GM19025 (cell line): ENCODE measurements at regions not wholly inside any gene's neighbourhood (a gene's known extent, or its start where the extent isn't known, plus 50 kb on each side); places are given as distances from the start of the nearest gene placed in this dataset.
"Not testable (repeated sequence)": the region's sequence is repeated elsewhere in the genome, so short reads cannot be mapped to it uniquely, and the experiment has no call there.

Experiments
- ATAC-seq: cut with Tn5 transposase; IDR thresholded peaks from one replicate; pipeline ENCODE4 v1.9.1; 2021; ENCODE audit warnings: mild to moderate bottlenecking, low read depth, moderate library complexity; ENCODE audit not compliant: unreplicated experiment

- ATAC-seq = no peak
Observed at GRCh38 chr10:84903320-84903719, 574.9 kb downstream of the CCSER2 start.

- no peak for ATAC-seq
Observed at GRCh38 chr10:84907461-84908009, 579.1 kb downstream of the CCSER2 start.

- ATAC-seq = no peak
Observed at GRCh38 chr10:84908491-84908890, 580.1 kb downstream of the CCSER2 start.

- ATAC-seq = no peak
Observed at GRCh38 chr10:84921701-84922100, 593.3 kb downstream of the CCSER2 start.

- no peak for ATAC-seq
Observed at GRCh38 chr10:84924131-84924530, 595.7 kb downstream of the CCSER2 start.

- no peak for ATAC-seq
Observed at GRCh38 chr10:84925495-84925894, 597.1 kb downstream of the CCSER2 start.

GRCh38 chr10:84933402-84933801 lies 605.0 kb downstream of the CCSER2 start:
- ATAC-seq = no peak

GRCh38 chr10:84935772-84936171 lies 607.4 kb downstream of the CCSER2 start:
- no peak for ATAC-seq

- no peak for ATAC-seq
Observed at GRCh38 chr10:84938117-84938905, 609.9 kb downstream of the CCSER2 start.

- ATAC-seq = no peak
Observed at GRCh38 chr10:84943541-84943940, 615.2 kb downstream of the CCSER2 start.

- no peak for ATAC-seq
Observed at GRCh38 chr10:84944187-84944586, 615.8 kb downstream of the CCSER2 start.

GRCh38 chr10:84945791-84946190 lies 617.4 kb downstream of the CCSER2 start:
- no peak for ATAC-seq

- ATAC-seq = no peak
Observed at GRCh38 chr10:84946904-84947303, 618.5 kb downstream of the CCSER2 start.

- no peak for ATAC-seq
Observed at GRCh38 chr10:84948644-84949043, 620.3 kb downstream of the CCSER2 start.

GRCh38 chr10:84951616-84952015 lies 623.2 kb downstream of the CCSER2 start:
- no peak for ATAC-seq

- no peak for ATAC-seq
Observed at GRCh38 chr10:84957427-84957826, 629.0 kb downstream of the CCSER2 start.

GRCh38 chr10:84965468-84965867 lies 637.1 kb downstream of the CCSER2 start:
- ATAC-seq = no peak

- no peak for ATAC-seq
Observed at GRCh38 chr10:84966708-84967441, 638.5 kb downstream of the CCSER2 start.

GRCh38 chr10:84969297-84969696 lies 640.9 kb downstream of the CCSER2 start:
- not testable (repeated sequence) for ATAC-seq

GRCh38 chr10:84987039-84987438 lies 658.6 kb downstream of the CCSER2 start:
- ATAC-seq = no peak

- ATAC-seq = no peak
Observed at GRCh38 chr10:84988011-84988410, 659.6 kb downstream of the CCSER2 start.

GRCh38 chr10:84990713-84991112 lies 662.3 kb downstream of the CCSER2 start:
- ATAC-seq = no peak
